Occipital lobe (tissue), 1 donor: ENCODE measurements at regions not wholly inside any gene's neighbourhood (a gene's known extent, or its start where the extent isn't known, plus 50 kb on each side); places are given as distances from the start of the nearest gene placed in this dataset.
"Not testable (repeated sequence)": the region's sequence is repeated elsewhere in the genome, so short reads cannot be mapped to it uniquely, and the experiment has no call there.

ENCODE experiments used
- DNase-seq: peaks from one replicate; lab custom pipeline; 2025; lab: John Stamatoyannopoulos, UW

DNA sequence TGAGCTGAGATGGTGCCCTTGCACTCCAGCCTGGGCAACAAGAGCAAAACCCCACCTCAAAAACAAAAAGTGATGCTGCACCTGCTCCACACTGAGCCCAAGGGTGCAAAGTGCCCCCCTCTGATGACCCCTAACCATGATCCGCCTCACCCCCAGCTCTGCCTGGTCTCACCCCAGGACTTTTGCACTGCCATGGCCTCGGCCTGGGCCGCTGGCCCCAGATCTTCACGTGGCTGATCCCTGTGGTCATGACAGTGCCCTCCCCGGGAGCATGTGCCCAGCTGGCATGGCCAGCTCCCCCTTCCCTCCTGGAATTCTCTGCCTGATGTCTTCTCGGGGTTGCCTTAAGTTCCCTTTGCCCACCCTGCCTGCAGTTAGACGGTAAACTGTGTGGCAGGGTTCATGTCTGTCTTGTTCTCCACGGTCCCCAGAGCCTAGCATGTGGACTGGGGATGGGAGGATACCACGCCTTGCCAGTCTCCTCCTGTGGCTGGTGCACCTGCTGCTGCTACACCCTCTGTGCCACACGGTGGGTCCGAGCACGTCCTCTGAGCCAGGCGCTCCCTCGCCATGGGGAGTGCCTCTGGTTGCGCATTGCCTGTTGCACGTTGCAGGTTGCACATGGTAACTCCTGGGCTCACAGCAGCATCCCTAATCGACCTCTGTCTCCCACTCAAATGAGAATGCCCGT is 77.4 kb upstream of the PPP1R26 start:
- no peak for DNase-seq

DNA sequence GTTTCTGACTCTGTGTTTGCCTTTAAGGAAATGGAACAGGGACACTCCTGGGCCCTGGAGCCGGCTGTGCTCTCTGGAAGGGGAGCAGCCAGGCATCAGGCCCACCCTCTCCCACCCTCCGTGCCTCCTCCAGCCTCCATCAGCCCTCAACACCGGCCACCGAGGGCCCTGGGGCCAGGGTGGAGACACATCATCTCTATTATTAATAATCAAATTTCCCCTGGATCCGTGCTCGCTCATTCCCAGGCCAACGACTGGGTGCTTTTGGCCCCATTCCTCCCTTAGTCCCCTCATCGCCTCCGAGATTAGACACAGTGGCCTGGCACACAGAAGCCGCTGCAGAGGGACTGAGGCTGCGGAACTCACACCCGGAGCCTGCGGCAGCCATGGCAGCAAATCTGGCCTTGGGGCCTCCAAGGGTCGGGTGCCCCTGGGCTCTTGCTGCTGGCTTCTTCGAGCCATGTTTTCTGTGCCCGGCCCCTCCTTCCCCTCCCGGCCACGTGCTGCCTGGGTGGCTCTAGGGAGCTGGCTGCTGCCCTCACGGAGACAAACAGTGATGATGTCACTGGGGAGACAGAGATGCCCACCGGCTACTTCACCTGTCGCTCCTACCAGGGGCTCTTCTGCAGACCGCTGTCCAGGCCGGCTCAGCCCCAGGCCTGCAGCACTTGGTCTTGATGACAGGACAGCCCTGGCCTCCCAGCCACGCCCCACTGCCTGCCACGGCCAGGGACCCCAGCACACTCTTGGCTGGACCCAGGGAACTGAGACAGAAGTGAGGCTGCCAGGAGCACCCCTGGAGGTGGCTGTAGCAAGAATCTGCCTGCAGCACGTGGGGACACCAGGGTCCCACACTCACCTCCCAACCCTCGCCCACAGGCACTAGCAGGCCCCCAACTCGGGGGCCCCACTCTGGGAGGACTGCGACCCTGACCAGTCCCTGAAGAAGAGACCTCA is 76.6 kb upstream of the PPP1R26 start:
- no peak for DNase-seq

DNA sequence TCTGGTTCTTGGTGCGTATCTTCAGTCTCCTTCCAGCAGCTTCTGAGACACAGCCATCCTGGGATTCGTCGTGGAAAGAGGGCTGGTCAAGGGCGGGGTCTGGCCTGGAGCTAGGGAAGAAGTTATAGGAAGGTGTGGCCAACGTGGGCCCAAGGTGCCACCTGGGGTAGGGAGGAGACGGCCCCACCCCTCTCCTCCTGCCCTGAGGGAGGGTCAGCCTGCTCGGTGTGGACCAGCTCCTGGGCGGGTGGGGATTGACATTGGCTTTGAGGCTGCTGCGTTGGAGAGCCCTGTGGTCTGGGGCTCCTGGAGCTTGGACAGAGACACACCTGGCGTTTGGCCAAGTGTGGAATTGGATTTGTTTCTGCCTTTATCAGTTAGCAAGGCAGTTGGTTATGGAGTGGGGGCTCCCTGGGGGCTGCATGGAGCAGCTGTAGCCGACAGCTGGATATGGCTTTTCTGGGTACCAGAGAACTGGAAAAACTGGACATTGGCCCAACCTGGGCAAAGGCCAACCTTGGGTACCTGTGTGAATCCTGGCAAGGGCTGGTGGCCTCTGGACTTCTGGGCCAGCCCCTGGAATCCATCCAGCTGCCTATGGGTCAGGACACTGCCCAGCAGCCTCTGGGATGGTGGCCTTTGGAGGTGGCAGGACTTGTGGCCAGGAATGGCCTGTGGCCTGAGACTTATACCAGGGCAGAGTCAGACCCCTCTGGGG is 75.7 kb upstream of the PPP1R26 start:
- DNase-seq: no peak

DNA sequence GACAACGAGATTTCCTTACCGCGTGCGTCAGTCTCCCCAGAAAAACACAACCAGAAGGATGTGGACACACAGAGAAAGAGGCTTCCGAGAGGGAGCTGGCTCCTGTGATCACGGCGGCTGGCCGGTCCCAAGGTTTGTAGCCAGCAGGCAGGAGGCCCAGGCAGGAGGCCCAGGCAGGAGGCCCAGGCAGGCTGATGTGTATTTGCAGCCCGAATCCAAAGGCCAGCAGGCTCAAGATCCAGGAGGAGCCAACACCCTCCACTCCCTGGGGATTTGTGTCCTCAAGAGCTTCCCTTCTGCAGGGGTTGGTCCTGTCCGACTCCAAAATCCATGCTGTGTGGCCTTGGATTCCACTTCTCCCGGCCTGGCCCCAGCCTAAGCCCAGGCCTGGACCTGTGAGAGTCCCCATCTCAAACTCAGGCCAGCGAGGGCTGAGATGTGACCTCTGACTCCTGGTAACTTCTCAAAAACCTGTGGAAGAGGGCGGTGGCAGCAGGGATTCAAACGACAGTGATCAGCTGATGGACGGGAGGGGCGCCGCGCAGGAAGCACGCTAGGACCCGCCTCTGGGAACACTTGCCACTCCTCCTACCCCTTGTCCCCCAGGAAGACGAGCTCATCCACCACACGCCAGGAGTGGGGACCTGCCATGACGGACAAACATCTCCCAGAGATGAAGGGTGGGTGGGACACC is 75.0 kb upstream of the PPP1R26 start:
- no peak for DNase-seq

DNA sequence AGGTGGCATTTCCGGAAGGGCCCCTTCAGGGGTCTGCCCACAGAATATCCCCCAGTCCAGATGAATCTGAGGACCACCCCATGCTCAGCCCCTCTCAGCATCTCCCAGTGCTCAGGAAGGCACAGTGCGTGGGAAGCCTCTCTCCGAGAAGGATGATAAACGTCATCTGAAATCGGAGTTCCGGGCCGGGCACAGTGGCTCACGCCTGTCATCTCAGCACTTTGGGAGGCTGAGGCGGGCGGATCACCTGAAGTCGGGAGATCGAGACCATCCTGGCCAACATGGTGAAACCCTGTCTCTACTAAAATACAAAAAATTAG is 74.5 kb upstream of the PPP1R26 start:
- DNase-seq: not testable (repeated sequence)

DNA sequence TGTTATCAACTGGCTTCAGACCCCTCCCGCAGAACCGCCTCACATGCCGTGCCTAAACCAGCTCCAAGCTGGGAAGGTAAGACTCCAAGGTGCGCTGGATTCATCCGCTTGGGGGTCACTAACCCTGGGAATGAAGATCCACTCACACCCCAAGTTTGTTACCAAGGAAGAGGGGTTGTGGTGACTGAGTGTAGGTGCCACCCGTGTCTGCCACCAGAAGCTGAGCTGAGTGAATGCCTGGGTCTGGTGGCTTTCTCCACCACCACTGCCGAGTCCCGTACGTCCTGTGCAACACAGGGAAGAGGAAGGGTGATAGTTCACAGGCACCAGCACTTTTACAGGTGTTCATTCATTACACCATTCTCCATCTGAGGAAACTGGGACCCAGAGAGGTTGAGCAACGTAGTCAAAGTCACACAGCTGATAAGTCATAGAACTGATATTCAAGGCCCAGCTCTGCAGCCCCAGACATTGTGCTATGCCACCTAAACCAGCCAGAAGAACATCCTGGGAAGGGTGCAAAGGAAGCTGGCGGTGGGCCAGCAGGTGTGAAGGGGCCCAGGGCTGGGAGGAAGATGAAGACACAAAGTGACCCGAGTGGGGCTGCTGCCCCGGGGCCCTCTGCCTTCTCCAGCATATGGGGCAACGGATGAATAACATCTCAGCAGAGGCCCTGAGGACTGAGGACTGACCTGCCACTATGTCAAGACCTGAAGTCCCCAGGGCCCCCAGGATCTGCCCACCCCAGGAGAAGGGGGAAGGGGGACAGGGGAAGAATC is 70.9 kb upstream of the PPP1R26 start:
- DNase-seq: no peak

DNA sequence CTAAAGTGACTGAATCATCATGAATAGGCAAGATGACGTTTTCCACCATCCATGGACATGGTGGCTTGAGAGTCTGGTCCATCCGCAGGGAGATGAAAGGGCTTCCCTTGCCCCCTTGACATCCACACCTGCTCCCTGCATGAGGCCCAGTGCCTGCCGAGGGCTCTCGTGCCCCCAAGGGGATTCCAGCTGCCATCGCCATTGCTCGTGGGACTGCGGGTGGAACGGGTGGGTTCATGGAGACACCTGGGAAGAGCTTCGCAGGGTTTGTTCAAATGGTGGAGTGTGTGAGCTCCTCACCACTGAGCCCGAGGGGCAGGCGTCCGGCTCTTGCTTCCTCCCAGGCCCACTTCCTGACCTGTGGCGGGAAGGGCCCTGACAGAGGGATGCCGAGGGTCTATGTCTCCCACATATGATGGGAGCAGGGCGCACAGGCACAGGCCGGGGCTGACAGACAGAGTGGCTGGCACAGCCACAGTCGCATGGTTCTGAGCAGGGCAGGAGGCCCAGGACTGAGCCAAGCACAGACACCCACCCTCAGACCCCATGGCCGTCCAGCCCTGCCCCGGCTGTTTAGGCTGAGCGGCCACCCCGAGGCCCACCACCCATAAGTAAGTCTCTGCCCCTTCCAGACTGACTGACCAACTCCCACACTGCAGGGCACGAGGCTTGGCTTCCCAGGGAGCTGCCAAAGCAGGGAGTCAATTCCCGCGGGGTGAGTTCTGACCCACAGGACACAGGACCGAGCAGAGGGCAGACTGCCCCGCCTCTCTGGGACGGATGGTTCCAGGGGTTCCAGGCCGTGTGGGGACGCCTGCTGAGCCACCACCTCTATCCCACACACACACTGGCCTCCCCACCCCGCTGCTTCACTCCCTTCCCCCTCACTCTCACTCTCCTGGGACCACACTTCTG is 70.0 kb upstream of the PPP1R26 start:
- no peak for DNase-seq

DNA sequence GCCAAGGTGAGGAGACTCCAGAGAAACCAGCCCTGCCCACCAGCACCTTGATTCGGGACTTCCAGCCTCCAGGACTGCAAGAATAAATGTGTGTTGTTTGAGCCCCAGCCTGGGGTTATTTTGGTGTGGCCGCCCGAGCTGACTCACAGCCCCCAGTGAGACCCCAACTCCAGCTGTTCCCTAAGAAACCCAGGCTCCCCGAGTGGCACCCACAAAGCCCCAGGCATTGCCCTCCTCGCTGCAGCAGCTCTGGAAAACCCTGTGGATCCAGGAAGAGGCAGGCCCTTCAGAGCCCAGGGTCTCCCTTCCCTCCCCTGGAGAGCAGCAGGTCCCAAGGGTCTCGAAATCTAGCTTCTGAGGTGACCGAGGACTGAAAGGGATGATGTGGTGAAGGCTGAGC is 69.2 kb upstream of the PPP1R26 start:
- no peak for DNase-seq

DNA sequence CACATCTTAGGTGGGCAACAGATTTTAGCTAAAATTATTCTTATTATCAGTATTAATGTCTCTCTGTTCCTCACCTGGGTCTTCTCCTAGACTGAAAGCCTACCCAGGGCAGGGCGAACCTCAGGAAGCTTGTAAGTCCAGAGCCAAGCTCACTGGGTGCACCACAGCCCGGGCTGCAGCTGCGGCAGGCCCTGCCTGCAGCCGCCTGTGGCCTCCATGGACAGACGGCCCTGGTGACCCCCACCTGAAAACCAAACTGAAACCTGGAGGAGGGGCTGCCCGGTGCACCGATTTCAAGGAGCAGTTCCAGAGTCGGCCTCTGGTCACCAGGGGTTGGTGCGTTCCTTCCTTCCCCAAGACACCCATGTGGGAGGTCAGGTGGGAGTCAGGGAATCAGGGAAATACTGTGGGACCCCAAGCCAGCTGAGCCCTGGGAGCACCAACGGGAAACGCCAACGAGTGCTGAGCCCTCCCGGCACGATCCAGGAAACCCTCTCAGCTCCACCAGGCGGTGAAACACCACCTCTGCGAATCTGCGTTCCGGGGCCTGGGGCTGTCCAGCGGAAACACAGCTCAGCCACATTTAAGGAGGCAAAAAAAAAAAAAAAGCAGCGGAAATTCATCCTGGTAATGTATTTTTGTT is 68.6 kb upstream of the PPP1R26 start:
- DNase-seq: no peak

DNA sequence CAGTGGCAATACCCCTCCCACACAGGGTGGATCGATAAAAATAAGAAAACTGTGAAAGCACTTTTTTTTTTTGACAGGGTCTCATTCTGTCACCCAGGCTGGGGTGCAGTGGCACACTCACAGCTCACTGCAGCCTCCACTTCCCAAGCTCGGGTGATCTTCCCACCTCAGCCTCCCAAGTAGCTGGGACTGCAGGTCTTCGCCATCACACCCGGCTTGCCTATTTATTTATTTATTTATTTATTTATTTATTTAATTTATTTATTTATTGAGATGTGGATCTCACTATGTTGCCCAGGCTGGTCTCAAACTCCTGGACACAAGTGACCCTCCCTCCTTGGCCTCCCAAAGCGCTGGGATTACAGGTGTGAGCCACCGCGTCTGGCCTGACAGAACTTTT is 68.0 kb upstream of the PPP1R26 start:
- not testable (repeated sequence) for DNase-seq

DNA sequence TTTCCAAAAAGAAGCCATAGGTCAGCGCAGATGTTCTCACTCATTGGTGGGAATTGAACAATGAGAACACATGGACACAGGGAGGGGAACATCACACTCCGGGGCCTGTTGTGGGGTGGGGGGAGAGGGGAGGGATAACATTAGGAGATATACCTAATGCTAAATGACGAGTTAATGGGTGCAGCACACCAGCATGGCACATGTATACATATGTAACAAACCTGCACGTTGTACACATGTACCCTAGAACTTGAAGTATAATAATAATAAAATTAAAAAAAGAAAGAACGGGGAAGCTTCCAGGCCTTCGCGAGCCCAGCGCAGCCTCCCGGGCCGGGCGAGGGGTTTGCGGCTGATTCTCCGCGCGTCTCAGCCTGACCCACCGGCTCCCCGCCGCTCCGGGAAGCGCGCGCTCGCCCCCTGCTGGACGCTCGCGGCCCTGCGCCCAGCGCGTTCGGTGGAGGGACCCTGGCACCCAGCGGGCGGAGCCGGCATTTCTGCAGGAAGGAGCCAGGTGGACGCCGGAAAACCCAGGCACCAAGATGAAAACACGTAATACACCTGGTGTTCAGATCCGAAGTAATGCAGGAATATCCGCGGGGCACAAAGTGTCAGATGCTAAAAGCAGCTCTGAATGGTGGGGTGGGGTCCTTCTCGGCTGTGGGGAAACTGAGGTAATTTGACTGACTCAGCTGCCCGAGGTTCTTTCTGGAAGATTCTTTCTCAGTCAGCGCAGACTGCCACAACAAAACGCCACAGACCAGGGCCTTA is 67.1 kb upstream of the PPP1R26 start:
- peak; percentile 61 for DNase-seq

DNA sequence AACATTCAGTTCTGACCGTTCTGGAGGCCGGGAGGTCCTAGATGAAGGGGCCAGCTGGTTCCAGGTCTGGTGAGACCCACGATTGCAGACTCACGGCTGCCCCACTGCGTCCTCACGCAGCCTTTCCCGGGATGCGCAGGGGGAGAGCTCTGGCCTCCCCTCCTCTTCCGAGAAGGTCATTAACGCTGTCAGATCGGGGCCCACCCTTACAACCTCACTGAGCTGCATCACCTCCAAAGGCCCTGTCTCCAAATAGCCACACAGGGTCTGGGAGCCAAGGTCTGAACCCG is 66.6 kb upstream of the PPP1R26 start:
- no peak for DNase-seq

DNA sequence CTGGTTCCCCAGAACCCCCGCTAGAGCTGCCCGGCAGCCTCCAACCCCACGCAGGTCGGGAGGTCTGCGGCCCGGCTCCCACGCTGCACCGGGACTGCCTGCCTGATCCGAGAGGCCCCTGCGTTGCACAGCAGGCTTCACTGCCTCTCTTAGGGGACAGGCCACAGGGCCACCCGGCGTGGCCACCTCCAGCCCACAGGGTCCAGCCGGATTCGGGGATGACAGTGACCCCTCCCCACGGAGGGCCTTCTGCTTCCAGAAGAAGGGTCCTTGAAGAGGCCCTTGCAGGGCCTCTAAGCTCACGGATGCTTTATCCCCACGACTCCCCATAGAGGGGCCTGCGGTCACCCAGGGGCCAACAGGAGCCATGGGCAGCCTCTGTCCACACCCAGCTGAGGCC is 66.1 kb upstream of the PPP1R26 start:
- no peak for DNase-seq

DNA sequence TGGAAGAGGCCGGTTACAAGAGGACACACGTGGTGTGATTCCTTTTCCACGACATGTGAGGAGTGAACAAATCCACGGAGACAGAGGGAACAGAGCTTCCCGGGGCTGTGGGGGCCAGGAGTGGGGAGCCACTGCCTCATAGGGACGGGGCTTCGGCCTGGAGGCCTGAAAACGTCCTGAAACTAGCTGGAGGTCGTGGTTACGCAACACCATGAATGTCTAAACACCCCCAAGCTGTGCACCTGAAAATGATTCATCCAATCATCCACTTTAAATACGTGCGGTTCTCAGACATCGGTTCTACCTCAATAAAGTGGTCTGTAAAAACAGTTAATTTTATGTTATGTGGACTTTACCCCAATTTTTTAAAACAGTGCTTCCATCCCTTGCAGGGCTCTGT is 65.3 kb upstream of the PPP1R26 start:
- DNase-seq: no peak

DNA sequence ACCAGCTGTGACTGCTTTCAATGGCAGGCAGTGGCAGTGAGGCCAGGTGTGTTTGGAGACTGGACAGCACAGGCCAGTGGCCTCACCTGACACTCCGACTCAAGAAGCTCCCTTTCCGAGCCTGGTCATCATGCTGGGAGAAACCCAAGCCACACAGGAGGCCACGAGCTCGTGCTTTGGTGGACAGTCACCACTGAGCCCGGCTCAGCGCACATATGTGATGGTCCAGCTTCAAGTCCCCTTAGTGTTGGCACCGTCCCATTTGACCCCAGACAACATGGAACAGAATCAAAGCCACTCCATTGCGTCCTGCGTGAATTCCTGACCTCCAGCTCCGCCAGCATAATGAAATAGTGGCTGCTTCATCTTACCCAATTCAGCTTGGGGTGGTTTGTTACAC is 64.0 kb upstream of the PPP1R26 start:
- no peak for DNase-seq

DNA sequence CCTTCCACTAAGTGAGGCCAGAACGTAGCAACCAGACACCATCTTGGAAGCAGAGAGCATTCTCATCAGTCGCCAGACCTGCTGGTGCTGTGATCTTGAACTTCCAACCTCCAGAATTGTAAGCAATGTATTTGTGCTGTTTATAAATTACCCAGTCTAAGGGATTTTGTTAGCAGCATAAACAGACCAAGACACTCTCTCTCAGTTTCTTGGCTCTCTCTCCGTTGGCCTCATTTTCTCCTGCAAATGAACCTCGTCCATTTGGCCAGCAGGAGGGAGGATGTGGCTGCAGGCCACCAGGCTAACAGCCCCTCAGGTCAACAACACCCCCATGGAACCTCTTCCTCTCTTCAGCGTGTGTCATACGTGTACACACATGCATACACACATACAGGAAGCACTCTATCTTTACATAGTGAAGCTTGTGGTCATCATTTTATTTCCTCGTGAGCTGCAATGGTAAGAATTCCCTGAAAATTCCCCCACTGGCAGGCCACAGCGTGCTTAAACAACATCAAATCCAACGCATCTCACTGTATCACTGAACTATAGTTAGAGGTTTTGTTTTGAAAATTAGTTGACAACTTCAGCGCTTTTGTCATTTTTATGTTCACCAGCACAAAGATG is 62.8 kb upstream of the PPP1R26 start:
- no peak for DNase-seq

DNA sequence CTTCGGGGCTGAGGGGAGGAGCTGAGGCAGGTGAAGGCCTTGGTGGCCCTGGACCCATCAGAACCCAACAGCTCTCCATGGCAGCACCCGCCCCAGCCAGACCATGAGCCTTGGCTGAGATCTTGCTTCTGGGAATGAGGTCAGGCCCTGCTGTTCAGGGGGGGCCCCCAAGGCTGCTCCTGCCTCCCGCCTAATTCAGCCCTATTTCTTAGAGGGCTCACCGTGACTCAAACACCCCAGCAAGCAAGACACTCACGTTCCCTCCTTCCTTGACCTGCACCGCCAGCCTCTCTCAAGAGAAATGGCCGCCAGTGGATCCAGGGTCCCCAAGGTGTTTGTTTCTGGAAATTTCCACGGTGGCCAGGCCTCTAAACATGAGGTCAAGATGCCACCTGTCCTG is 61.4 kb upstream of the PPP1R26 start:
- DNase-seq: no peak

DNA sequence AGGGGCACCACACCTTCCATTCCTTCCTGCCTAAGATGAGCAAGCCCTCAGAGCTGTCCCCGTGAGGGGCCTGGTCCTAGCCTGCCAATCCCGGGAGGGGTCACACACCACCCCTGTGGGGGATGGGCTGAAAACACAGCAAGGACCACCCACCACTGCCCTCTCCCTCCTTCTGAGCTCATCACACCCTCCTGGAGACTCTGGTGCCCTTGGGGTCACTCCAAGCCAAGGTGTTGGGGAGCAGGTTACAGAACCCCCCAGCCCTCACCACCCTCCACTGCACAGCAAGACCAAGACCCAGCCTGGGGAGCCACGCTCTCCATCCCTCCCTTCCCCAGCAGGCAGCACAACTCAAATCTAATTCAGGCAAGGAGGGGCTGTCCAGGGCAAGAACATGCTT is 60.5 kb upstream of the PPP1R26 start:
- DNase-seq: no peak
